GM18909 (cell line): ENCODE measurements at regions not wholly inside any gene's neighbourhood (a gene's known extent, or its start where the extent isn't known, plus 50 kb on each side); places are given as distances from the start of the nearest gene placed in this dataset.
"Not testable (repeated sequence)": the region's sequence is repeated elsewhere in the genome, so short reads cannot be mapped to it uniquely, and the experiment has no call there.

ENCODE experiments used
- ATAC-seq: cut with Tn5 transposase; IDR thresholded peaks from one replicate; pipeline ENCODE4 v1.9.1; 2021; ENCODE audit warnings: mild to moderate bottlenecking; ENCODE audit not compliant: unreplicated experiment, poor library complexity

DNA sequence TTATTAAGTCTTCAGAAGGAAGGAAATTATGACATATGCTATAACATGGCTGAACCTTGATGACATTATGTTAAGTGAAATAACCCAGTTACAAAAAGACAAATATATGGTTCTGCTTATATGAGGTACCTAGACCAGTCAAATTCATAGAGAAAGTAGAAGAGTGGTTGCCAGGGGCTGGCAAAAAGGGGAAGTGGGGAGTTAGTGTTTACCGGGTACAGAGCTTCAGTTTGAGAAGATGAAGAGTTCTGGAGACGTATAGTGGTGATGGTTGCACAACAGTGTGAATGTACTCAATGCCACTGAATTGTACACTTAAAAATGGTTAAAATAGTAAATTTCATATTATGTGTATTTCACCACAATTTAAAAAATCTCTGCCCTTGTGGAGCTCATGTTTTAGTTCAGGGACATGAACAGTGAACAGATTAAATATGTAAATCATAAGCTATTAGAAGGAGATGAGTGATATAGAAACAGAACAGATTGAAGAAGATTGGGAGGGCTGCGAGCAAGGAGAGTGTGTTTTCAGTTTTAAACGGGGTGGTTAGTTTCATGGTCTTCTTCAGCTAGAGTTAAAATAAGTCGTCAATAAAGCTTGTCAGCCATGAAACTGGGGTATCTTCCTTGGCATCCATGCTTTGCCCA lies 355.2 kb downstream of the KCNRG start:
- peak; percentile 62 for ATAC-seq

DNA sequence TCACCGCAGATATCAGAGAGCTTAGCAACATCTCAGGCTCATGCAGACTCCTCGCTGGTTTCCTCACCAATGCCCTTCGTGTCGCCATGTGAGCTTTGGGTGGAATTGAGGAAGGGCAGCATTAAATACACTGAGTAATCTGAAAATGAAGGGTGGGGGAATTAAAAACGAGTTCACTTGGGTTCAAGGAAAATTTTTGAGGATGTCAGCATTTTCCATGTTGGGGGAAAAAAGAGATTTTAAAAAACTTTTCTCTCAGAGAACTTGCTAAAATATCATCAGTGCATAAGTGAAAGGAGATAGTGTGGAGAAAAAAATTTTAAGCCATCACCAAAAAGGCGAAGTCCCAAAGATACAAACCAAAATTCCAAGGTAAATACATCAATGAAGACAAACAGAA lies 359.3 kb downstream of the KCNRG start:
- ATAC-seq, result no peak

DNA sequence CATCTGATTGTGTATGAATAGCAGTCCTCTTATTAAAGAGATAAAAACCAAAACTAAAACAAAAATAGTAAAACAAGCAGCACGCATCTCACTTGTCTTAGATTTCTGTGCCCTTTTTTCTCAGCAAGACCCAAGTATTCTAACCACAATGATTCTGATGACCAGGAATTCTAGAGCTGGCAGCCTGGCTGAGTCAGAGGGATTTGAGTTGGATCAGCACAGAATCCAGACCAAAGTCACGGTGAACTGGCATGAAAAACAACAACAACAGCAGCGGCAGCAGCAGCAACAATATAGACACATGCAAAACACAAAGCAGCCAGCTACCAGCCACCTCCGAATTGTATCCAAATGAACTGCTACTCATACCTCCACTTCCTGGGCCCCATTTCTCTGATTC lies 360.5 kb downstream of the KCNRG start:
- no peak for ATAC-seq

DNA sequence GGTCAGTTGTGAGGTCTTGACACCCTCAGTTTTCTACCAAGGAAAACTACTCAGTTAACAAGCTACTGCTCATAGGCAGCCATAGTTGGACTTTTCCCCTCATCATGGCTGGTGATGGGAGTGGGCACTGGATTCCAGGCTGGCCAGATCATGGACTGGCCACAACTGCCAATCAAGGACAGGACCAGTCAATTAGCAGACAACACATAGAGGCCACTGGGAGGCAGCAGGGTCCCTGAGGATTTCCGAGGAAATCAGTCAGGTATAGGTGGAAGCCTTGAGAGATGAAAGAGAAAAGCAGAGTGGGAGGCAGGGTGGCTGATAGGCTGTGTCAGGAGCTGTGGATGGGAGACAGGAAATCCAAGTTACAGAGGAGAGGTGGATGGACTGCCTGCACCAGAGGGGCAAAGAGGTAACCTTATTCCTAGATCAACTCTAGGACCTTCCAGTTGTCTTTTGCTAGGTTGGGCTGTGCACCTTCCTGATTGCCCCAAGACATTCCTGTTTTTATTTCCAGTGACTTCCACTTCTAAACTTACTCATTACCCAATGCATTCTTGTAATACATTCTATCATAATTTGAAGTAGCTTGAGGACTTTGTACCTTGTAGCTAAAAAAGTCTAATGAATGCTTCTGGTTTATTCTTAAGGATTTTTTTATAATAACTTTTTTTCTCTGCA lies 361.8 kb downstream of the KCNRG start:
- ATAC-seq, result no peak

DNA sequence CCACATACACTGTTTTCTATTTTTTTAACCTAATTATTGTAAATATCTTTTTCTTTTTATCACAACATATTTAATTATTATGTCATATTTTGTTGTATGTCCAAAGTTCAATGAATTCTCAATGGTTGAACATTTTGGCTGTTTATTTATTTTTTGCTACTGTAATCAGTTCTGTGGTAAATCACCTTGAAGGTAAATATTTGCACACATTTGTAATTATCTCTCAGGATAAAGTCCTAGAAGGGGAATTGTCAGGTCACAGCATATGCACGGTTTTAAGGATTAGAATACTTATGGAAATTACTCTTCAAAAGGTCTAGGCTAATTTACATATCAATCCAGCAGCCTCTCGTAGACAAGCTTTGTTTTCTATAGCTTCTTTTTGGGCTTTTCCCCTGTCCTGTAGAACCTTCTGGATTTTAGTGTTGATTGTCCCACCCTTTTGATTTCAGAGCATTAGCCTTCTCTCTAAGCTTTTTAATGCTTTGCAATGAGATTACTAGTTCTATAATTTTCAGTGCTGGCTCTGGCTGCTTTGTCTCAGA lies 362.6 kb downstream of the KCNRG start:
- no peak for ATAC-seq

DNA sequence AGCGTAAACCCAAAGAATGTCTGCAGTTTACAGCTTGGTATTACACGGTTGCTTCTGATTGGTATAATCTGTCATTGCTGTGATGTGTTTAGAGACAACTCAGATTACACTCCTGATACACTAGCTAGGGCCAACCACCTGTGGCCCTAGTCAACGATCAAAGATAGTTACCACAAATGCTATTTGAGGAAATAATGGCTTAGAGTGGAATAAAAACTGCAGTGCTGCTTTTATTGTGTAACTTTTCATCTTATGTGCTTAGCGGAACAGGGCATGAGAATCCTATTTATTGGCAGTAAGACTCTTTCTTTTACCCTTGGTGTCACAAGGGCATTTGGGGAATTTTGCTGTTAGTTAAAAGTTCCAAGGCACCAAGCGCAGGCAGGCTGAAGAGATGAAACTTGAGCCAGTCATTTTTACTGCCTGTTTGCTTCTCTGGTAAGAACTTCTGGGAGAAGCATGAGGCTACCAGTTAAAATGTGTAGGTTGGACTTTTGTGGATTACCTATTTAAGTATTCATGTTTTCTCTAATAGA lies 363.3 kb downstream of the KCNRG start:
- ATAC-seq, result no peak

DNA sequence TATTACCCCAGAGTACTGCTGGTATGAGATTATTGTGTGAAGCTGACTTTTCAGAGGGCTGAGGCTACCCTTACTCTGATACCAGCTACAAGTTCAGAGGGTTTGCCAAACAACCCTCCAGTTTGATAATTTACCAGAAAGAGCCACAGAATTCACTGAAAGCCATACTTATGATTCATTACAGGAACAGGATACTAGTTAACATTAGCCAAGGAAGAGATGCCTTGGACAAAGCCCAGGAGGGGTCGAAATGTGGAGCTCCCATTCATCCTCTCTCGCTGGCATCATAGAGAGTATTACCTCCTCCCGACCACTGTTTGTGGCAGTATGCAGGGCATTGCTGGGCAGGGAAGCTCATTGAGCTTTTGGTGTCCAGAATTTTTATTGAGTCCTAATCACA lies 364.3 kb downstream of the KCNRG start:
- no peak for ATAC-seq

DNA sequence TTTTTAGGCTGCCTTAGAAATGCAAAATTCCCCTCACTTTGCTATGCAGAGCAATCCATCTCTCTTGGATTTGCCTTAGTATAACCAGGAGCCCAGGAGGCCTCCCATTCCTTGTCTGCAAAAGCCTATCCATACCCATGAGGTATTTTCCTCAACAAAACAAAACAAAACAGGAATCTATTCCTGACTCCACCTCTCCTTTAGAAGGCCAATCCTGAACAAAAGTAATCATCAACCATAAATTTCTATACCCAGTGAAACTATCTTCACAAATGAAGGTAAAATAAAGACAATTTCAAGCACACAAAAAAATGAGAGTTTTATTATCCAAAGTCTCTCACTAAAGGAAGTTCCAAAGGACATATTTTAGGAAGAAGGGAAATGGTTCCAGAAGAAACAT lies 365.7 kb downstream of the KCNRG start:
- no peak for ATAC-seq

DNA sequence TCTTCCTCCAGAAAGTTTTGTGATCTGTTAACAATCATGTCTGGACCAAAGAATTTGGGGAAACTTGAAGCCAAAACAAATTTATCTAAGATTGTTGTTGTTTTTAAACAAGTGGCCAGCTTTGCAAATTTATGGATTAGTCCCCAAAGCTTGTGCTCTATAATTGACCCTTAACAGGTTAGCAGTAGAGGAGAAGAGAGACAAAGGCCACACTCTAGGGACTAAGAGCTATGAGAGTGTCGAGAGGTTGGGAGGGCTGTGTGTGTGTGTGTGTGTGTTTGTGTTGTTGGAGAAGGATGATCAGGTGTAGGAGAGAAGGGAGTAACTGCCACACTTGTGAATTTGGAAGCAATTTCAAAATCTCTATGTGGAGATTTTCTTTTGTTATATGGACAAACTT lies 367.3 kb downstream of the KCNRG start:
- ATAC-seq, result no peak

DNA sequence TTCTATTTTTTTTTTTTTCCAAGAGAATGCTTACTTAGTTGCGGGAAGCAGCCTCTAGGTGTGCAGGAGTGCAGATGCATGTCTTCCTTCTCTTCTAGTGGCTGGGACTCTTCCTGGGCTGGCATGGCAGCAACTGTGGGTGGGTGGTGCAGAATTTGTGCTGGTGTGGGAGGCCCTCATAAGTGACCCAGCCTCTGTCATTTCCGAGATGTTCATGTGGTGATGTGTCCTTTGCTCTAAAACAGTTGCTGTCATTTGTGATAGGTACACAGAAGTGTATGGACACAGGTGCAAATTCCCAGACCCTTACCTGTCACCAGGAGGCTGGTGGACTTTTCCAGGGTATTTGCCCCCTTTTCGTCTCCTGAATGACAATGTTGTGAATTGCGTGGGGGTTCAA lies 367.7 kb downstream of the KCNRG start:
- ATAC-seq, result no peak

DNA sequence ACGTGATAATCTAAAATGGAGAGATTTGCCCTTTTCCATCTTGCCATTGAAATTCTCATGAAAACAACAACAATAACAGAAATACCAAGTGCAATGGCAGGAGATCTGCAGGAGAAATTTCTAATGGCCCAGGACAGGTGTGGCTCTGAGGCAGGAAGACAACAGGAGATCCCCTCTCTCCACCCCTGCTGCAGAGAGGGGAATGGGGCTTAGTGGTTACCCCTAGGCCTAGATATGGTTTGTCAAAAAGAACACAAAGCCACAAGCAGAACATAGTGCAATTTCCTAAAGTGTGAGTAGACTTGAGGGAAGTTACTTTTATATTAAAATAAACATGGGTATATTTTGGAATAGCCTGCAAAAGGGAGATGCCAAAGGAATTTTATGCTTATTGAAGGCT lies 369.5 kb downstream of the KCNRG start:
- no peak for ATAC-seq

DNA sequence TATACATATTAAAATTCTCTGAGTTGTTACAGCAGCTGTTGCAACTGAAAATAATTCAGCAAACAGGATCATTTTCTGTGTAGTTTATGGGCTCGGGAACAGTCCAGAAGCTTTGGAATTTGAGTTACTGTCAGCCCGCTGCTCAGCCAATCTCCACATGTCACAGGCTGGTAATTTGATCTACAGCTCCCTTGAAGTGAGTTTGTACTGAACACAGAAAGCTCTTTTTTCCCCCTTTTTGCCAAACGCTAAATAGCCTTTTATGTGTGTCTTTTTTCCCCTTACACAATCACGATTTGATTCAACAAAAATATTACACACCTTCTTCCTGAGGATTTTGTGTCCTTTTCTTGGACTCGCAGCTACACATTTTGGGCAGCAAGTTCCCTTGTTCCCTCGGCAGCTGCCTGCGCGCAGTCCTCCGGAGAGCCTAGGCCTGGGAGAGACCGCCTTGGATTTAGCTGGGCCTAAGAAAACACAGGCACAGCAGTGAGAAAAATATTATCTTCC lies 371.4 kb downstream of the KCNRG start:
- no peak for ATAC-seq

DNA sequence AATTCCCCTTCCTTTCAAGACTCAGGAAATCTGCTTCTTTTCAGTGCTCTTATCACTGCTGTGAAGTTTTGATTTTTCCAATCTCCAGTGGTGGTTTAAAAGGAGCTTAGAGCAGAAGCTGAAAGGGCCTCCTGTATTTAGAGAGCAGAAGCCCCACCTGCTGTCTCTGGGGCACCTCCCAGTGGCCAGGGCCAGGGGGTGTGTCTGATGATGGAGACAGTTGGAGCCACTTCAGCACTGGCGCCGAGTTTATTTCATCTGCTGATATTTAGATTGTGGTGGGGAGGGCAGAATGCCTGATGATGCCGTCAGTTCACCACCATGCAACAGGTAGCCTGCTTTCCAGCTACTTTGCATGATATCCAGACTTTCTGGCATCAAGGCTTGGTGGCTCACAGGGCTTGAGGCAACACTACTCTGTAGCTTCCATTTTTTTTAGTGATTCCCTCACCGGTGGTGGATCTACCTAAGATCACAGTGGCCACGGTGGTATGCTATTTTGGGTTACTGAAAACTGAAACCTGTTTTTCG lies 371.9 kb downstream of the KCNRG start:
- no peak for ATAC-seq

DNA sequence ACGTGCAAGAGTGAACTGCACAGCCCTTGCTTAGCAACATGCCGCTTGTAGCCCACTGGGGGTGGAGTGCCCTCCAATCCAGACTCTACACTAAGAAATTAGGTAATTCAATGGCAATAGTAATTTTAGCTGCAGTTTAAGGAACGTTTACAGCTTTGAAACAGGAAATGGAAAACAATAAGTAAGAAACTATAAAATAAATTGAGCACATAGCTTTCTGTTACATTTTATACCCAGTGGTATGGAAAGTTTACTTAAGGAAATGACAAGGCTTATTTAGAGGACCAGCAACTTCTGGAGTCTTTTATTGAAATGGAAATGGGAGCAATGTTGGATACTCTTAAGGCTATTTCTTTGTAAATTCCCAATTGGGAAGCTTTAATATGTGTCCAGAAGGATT lies 373.2 kb downstream of the KCNRG start:
- no peak for ATAC-seq

DNA sequence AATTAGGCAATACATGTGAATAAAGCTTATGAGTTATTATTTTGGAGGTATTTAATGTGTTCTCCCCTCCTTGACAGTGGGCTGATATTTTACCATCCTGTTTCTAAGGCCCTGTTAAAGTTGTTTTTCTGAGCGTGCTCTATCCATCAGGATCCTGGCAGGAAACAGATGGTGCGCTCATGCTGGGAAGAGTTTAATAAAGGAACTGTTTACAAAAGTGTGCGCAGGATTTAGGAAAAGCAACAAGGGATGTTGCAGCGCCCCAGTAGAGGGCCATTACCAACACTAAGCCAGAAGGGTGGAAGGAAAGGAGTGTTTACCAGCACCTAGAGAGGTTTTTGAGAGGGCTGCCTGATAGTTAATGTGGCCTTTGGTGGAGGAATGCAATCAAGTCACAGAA lies 374.5 kb downstream of the KCNRG start:
- ATAC-seq, result no peak

DNA sequence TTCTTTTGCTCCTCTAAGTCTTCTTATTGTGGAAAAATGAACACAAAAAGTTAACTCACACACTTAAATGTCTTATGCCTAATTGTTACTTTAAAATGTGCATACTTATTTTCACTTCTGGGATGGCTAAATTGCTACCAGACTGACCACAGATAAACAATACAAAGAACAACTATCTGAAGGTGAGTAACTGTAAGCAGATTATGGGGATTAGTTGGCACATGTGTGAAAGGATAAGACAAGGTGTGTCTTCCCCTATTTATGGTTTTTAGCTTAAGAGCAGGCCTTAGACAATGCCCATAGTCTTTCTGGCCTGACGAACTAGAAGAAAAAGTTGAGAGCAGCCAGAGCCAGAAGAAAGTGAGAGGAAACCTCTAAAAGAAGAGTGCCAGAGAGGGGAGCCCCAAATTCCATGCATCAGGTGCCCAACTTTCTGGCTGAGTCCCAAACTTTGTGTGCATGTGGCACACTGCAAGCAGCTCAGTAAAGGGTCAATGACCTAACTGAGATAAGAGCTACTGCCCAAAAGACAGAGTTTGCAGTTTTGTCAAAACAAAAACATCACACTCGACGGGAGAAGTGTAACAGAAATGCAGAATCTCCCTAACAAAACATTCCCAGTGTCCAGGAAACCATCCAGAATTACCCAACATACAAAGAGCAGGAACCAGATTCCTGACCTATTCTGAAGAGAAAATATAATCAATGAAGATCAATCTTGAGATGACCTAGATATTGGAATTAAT lies 375.4 kb downstream of the KCNRG start:
- ATAC-seq, result no peak

DNA sequence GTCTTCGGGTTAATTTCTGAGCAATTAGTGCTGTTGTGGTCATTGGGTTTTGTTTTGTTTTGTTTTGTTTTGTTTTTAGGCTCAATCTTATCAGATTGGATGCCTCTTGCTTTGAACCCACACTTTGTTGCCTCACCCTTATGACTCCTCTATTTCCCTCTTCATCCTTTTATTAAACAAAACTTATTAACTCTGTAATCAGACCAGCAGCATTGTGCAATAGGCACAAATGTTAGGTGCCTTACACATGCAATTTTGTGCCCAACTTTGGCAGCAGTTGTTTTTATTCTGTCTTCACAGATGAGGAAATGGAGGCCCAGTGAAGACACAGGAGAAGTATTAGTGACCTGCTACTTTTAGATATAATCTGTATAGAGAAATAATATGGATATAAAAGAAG lies 377.7 kb downstream of the KCNRG start:
- no peak for ATAC-seq

DNA sequence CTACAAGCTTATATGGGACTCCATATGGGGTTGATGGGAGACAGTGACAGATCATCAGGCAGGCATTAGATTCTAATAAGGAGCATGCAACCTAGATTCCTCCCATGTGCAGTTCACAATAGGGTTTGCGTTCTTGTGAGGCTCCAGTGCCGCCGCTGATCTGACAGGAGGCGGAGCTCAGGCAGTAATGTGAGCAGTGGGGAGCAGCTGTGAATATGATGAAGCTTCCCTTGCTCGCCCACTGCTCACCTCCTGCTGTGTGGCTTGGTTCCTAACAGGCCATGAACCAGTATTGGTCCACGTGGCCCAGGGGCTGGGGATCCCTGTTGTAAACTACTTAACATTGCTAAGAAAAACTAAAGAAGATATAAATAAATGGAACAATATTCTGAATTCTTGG lies 378.4 kb downstream of the KCNRG start:
- ATAC-seq, result no peak

DNA sequence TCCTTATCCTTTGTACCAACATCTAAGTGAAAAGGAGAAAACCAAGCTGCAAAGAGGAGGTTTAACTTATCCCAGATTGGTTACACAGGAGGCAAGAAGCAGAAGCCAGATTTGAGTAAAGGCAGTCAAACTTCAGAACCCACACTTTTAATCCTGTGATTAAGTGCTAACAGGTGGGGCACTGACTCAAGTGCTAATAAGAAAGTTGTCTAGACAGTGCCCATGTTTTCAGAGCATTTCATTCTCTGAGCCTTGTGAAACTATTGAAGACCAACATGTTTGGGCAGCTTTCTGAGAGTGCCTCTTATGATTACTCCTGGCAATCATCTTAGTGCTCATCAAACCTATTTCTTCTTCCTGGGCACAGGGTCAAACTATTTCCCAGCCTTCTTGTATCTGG lies 380.8 kb downstream of the KCNRG start:
- ATAC-seq, result no peak

DNA sequence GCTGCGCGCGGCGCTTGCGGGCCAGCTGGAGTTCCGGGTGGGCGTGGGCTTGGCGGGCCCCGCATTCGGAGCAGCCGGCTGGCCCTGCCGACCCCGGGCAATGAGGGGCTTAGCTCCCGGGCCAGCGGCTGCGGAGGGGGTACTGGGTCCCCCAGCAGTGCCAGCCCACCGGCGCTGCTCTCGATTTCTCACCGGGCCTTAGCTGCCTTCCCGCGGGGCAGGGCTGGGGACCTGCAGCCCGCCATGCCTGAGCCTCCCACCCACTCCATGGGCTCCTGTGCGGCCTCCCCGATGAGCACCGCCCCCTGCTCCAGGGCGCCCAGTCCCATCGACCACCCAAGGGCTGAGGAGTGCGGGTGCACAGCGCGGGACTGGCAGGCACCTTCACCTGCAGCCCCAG lies 381.4 kb downstream of the KCNRG start:
- not testable (repeated sequence) for ATAC-seq
